SW 1271 (cell line): ENCODE measurements at regions not wholly inside any gene's neighbourhood (a gene's known extent, or its start where the extent isn't known, plus 50 kb on each side); places are given as distances from the start of the nearest gene placed in this dataset.
A peak's percentile ranks its signal among the peaks of the same experiment; 100 is the strongest.

Experiments
- DNase-seq, 2 experiments: peaks; one replicate each; lab custom pipeline; 2025; lab: John Stamatoyannopoulos, UW

- DNase-seq, result no peak
Observed at GRCh38 chr2:67462738-67463496, 65.8 kb downstream of the ETAA1 start.

- no peak for DNase-seq
Observed at GRCh38 chr2:67463810-67464209, 66.7 kb downstream of the ETAA1 start.

GRCh38 chr2:67465623-67466022 is 68.5 kb downstream of the ETAA1 start:
- DNase-seq, result no peak

GRCh38 chr2:67466734-67467133 is 69.6 kb downstream of the ETAA1 start:
- no peak for DNase-seq

- DNase-seq, result no peak
Observed at GRCh38 chr2:67471681-67472080, 74.5 kb downstream of the ETAA1 start.

- peak in 1 of 2 experiments; percentile 51 for DNase-seq
Observed at GRCh38 chr2:67476809-67477790, 80.0 kb downstream of the ETAA1 start.

- DNase-seq, result no peak
Observed at GRCh38 chr2:67479261-67479660, 82.1 kb downstream of the ETAA1 start.

- DNase-seq, result no peak
Observed at GRCh38 chr2:67485431-67485830, 88.3 kb downstream of the ETAA1 start.

GRCh38 chr2:67486041-67486796 is 89.1 kb downstream of the ETAA1 start:
- no peak for DNase-seq

GRCh38 chr2:67487993-67488392 is 90.9 kb downstream of the ETAA1 start:
- no peak for DNase-seq

GRCh38 chr2:67489396-67489795 is 92.3 kb downstream of the ETAA1 start:
- no peak for DNase-seq

- no peak for DNase-seq
Observed at GRCh38 chr2:67498931-67499330, 101.8 kb downstream of the ETAA1 start.

GRCh38 chr2:67499989-67500388 is 102.9 kb downstream of the ETAA1 start:
- DNase-seq, result no peak

GRCh38 chr2:67500541-67500940 is 103.4 kb downstream of the ETAA1 start:
- DNase-seq, result no peak

- DNase-seq, result no peak
Observed at GRCh38 chr2:67502346-67503065, 105.4 kb downstream of the ETAA1 start.

- DNase-seq, result peak; percentile 31 to 38
Observed at GRCh38 chr2:67503066-67503795, 106.1 kb downstream of the ETAA1 start.

- no peak for DNase-seq
Observed at GRCh38 chr2:67510745-67511144, 113.6 kb downstream of the ETAA1 start.

GRCh38 chr2:67514515-67514914 is 117.4 kb downstream of the ETAA1 start:
- no peak for DNase-seq

- DNase-seq, result no peak
Observed at GRCh38 chr2:67515056-67515455, 117.9 kb downstream of the ETAA1 start.

GRCh38 chr2:67515538-67515937 is 118.4 kb downstream of the ETAA1 start:
- DNase-seq, result no peak

GRCh38 chr2:67516362-67516761 is 119.2 kb downstream of the ETAA1 start:
- no peak for DNase-seq
